ENCODE measurements at regions not wholly inside any gene's neighbourhood (a gene's known extent, or its start where the extent isn't known, plus 50 kb on each side); places are given as distances from the start of the nearest gene placed in this dataset.

GRCh38 chr18:69226971-69227370 lies 173.7 kb upstream of the DOK6 start:
- TF ChIP-seq CTCF (IDR thresholded peaks at IDR 0.05; ENCODE audit: low read length, missing control alignments): no peak
- DNase-seq (ENCODE audit: low read depth): no peak
- no peak overlapping the region for H3K4me3 ChIP-seq (replicated peaks; ENCODE audit: low read depth, low read length)

GRCh38 chr18:69230204-69230603 lies 170.5 kb upstream of the DOK6 start:
- TF ChIP-seq CTCF (IDR thresholded peaks at IDR 0.05; ENCODE audit: low read length, missing control alignments): no peak
- no peak overlapping the region for H3K4me3 ChIP-seq (replicated peaks; ENCODE audit: low read depth, low read length)
- DNase-seq (ENCODE audit: low read depth): no peak

GRCh38 chr18:69233465-69234054 lies 167.1 kb upstream of the DOK6 start:
- no peak overlapping the region for H3K4me3 ChIP-seq (replicated peaks; ENCODE audit: low read depth, low read length)
- no peak for TF ChIP-seq CTCF (IDR thresholded peaks at IDR 0.05; ENCODE audit: low read length, missing control alignments)
- no peak for DNase-seq (ENCODE audit: low read depth)

- no peak for DNase-seq (ENCODE audit: low read depth)
- no peak overlapping the region for H3K4me3 ChIP-seq (replicated peaks; ENCODE audit: low read depth, low read length)
- TF ChIP-seq CTCF (IDR thresholded peaks at IDR 0.05; ENCODE audit: low read length, missing control alignments): no peak
Measured at GRCh38 chr18:69239849-69240674, 160.6 kb upstream of the DOK6 start.

- no peak for TF ChIP-seq CTCF (IDR thresholded peaks at IDR 0.05; ENCODE audit: low read length, missing control alignments)
- DNase-seq (ENCODE audit: low read depth): no peak
- no peak overlapping the region for H3K4me3 ChIP-seq (replicated peaks; ENCODE audit: low read depth, low read length)
Measured at GRCh38 chr18:69246027-69246426, 154.7 kb upstream of the DOK6 start.

- no peak overlapping the region for H3K4me3 ChIP-seq (replicated peaks; ENCODE audit: low read depth, low read length)
- no peak for TF ChIP-seq CTCF (IDR thresholded peaks at IDR 0.05; ENCODE audit: low read length, missing control alignments)
- peak; percentile 75 for DNase-seq (ENCODE audit: low read depth)
Measured at GRCh38 chr18:69250305-69251151, 150.2 kb upstream of the DOK6 start.

Data from fibroblast of pulmonary artery (primary cell).